Iris pigment epithelial cell (primary cell): ENCODE measurements at regions not wholly inside any gene's neighbourhood (a gene's known extent, or its start where the extent isn't known, plus 50 kb on each side); places are given as distances from the start of the nearest gene placed in this dataset.
"Not testable (repeated sequence)": the region's sequence is repeated elsewhere in the genome, so short reads cannot be mapped to it uniquely, and the experiment has no call there.

ENCODE experiments used
- DNase-seq: peaks from one replicate; pipeline ENCODE4 v3.0.0-alpha.2; 2011; ENCODE audit warnings: low read depth

- no peak for DNase-seq
These were observed 1325.5 kb downstream of the REEP3 start for GRCh38 chr10:64846700-64847099.

- no peak for DNase-seq
These were observed 1334.7 kb downstream of the REEP3 start for GRCh38 chr10:64855941-64856340.

- no peak for DNase-seq
These were observed 1338.7 kb downstream of the REEP3 start for GRCh38 chr10:64859911-64860310.

GRCh38 chr10:64863836-64864235 is 1342.6 kb downstream of the REEP3 start:
- DNase-seq: no peak

GRCh38 chr10:64867501-64867962 is 1346.3 kb downstream of the REEP3 start:
- no peak for DNase-seq

GRCh38 chr10:64873088-64873487 is 1351.9 kb downstream of the REEP3 start:
- DNase-seq: no peak

GRCh38 chr10:64873959-64874358 is 1352.8 kb downstream of the REEP3 start:
- DNase-seq: no peak

- no peak for DNase-seq
These were observed 1359.3 kb downstream of the REEP3 start for GRCh38 chr10:64880546-64880945.

GRCh38 chr10:64881257-64881656 is 1360.1 kb downstream of the REEP3 start:
- no peak for DNase-seq

- DNase-seq: no peak
These were observed 1375.4 kb downstream of the REEP3 start for GRCh38 chr10:64896582-64896981.

GRCh38 chr10:64906311-64906710 is 1385.1 kb downstream of the REEP3 start:
- DNase-seq: not testable (repeated sequence)

- not testable (repeated sequence) for DNase-seq
These were observed 1403.1 kb downstream of the REEP3 start for GRCh38 chr10:64924306-64924705.

GRCh38 chr10:64952042-64952441 is 1430.8 kb downstream of the REEP3 start:
- DNase-seq: no peak

GRCh38 chr10:64956441-64956840 is 1435.2 kb downstream of the REEP3 start:
- no peak for DNase-seq

GRCh38 chr10:64959116-64959515 is 1437.9 kb downstream of the REEP3 start:
- DNase-seq: no peak

- DNase-seq: no peak
These were observed 1438.7 kb downstream of the REEP3 start for GRCh38 chr10:64959883-64960282.

- no peak for DNase-seq
These were observed 1452.2 kb downstream of the REEP3 start for GRCh38 chr10:64973391-64973790.

- no peak for DNase-seq
These were observed 1454.9 kb downstream of the REEP3 start for GRCh38 chr10:64976150-64976549.

- no peak for DNase-seq
These were observed 1456.7 kb downstream of the REEP3 start for GRCh38 chr10:64977915-64978314.

GRCh38 chr10:64996886-64997285 is 1475.7 kb downstream of the REEP3 start:
- DNase-seq: no peak

GRCh38 chr10:65010845-65011244 is 1489.6 kb downstream of the REEP3 start:
- DNase-seq: no peak

GRCh38 chr10:65017523-65017922 is 1496.3 kb downstream of the REEP3 start:
- DNase-seq: no peak

GRCh38 chr10:65024886-65025285 is 1503.7 kb downstream of the REEP3 start:
- no peak for DNase-seq

GRCh38 chr10:65030263-65030662 is 1509.1 kb downstream of the REEP3 start:
- no peak for DNase-seq
